Aorta (tissue), 5 donors: ENCODE measurements at regions not wholly inside any gene's neighbourhood (a gene's known extent, or its start where the extent isn't known, plus 50 kb on each side); places are given as distances from the start of the nearest gene placed in this dataset.
"Not testable (repeated sequence)": the region's sequence is repeated elsewhere in the genome, so short reads cannot be mapped to it uniquely, and the experiment has no call there.

Source experiments
- ATAC-seq: fragments of 200-7000 bp; cut with Tn5 transposase; one replicate; pipeline ENCODE4 v1.9.1; 2022; ENCODE audit warnings: moderate library complexity; ENCODE audit not compliant: low FRiP score
- DNase-seq, 2 donors: peaks; one replicate each; pipeline ENCODE4 v3.0.0-alpha.2; 2020
- H3K27ac ChIP-seq, 2 donors: one replicate each; pipeline ENCODE4 v1.5.1; 2013; ENCODE audit warnings: low read length in 2 of 2, mild to moderate bottlenecking in 2 of 2, moderate library complexity in 2 of 2, control low read depth in 1 of 2, inconsistent platforms in 1 of 2, low read depth in 1 of 2
- H3K27me3 ChIP-seq, 2 donors: one replicate each; pipeline ENCODE4 v1.6.1; 2013; ENCODE audit warnings: control low read depth in 1 of 2, low read length in 1 of 2, mild to moderate bottlenecking in 1 of 2, moderate library complexity in 1 of 2; ENCODE audit not compliant: insufficient read depth in 2 of 2, control insufficient read depth in 1 of 2
- H3K36me3 ChIP-seq, 2 donors: one replicate each; pipeline ENCODE4 v1.6.1; 2013; ENCODE audit warnings: control low read depth in 1 of 2, low read length in 1 of 2, mild to moderate bottlenecking in 1 of 2; ENCODE audit not compliant: insufficient read depth in 2 of 2, control insufficient read depth in 1 of 2
- H3K4me1 ChIP-seq, 2 donors: one replicate each; pipeline ENCODE4 v1.6.1; 2013; ENCODE audit warnings: low read length in 2 of 2, control low read depth in 1 of 2, mild to moderate bottlenecking in 1 of 2, moderate library complexity in 1 of 2; ENCODE audit not compliant: insufficient read depth in 2 of 2, control insufficient read depth in 1 of 2
- H3K4me3 ChIP-seq, 2 donors: one replicate each; pipeline ENCODE4 v1.5.1; 2013; ENCODE audit warnings: low read length in 2 of 2, control low read depth in 1 of 2, mild to moderate bottlenecking in 1 of 2
- H3K9me3 ChIP-seq: one replicate; pipeline ENCODE4 v1.6.1; 2013; ENCODE audit warnings: mild to moderate bottlenecking, low read length; ENCODE audit not compliant: control insufficient read depth
- WGBS, 2 donors: extraction: QIAGEN DNeasy Blood & Tissue Kit; methylation state at CpG; one replicate each; pipeline ENCODE4 v1.1.7; 2013; 5-methylcytosine and 5-hydroxymethylcytosine counted together
- intact Hi-C, 2 donors: fragments of 100-400 bp; cut with DNase I; formaldehyde crosslinking; loops; one replicate each; pipeline versions ENCODE4 v1.14.2 to v1.15.0; 2022
- donor health status: healthy with polysubstance abuse.
- donor health status: Bipolar disorder and iron deficiency.
- donor health status: DM: no; HTN: no; CAD: no.
- donor health status: DM: no; HTN: no; CAD: no.
- donor health status: DM: yes; HTN: yes; CAD: no.

DNA sequence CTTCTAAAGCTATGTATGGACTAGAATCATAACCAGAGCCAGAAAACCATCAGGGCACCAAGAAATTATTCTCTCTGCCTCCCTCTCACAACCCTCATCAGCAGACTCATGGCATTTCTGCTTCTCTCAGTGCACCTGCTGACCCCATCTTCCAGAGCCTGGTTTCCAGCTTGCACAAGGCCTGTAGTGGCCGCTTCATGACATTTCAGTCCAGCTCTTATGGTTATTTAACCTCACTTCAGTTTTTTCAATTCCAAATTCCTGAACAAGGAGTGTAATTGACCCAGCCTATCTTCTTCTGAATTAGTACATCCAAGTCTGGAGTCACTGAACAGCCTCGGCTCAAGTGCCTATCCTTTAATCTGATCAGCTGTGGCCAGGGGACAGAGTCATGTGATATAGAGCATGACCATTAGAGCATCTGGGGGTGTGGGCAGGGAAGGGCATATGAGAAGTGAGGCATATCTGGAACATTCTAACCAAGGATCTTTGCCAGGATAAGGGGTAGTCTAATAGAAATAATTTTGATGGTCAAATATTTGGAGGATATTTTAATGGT is 97.2 kb upstream of the TMEM17 start:
- ATAC-seq (no peak), DNase-seq (no peak)
- H3K36me3 ChIP-seq = no peaks in the 10 kb centered on the region
- H3K4me3 ChIP-seq = no peak overlapping the region
- no peaks in the 10 kb centered on the region for H3K27me3 ChIP-seq
- no peaks in the 10 kb centered on the region for H3K4me1 ChIP-seq
- H3K27ac ChIP-seq = no peak overlapping the region
- peaks cover 1% of the 10 kb centered on the region for H3K9me3 ChIP-seq
- intact Hi-C loops = no loop called here
- 85 to 93% methylated on average over 2 of the region's 2 CpGs for WGBS, 2 donors

DNA sequence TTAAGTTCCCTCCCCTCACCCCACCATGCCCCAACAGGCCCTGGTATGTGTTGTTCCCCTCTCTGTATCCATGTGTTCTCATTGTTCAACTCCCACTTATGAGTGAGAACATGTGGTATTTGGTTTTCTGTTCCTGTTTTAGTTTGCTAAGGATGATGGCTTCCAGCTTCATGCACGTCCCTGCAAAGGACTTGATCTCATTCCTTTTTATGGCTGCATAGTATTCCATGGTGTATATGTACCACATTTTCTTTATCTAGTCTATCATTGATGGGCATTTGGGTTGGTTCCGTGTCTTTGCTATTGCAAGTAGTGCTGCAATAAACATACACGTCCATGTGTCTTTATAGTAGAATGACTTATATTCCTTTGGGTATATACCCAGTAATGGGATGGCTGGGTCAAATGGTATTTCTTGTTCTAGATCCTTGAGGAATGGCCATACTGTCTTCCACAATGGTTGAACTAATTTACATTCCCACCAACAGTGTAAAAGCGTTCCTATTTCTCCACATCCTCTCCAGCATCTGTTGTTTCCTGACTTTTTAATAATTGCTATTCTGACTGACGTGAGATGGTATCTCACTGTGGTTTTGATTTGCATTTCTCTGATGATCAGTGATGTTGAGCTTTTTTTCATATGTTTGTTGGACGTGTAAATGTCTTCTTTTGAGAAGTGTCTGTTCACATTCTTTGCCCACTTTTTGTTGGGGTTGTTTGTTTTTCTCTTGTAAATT is 93.8 kb upstream of the TMEM17 start:
- intact Hi-C loops, H3K27me3 ChIP-seq, H3K27ac ChIP-seq, DNase-seq, H3K4me1 ChIP-seq, H3K36me3 ChIP-seq, H3K4me3 ChIP-seq, ATAC-seq, H3K9me3 ChIP-seq: not testable (repeated sequence)
- 82 to 86% methylated on average over 6 of the region's 6 CpGs for WGBS, 2 donors

DNA sequence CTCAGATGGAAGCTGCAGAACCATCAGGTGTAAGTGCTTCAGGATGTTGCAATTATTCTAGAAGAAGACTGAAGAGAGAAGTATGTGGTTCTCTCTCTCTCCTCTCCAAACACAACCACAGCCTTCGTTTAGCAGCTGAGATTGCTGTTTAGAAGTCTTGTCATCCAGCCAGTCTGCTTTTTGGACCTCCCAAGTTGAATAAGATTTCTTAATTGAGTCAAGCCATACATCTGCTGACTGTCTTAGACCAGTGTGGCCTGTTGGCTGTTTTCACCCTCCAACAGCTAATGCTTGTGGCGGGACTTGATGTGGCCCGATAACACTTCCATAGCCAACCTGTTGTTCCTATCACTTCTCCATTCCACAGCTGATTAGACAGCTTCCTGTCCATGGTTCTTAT is 91.3 kb upstream of the TMEM17 start:
- Histone ChIP-seq H3K4me3 (no peak overlapping the region), H3K36me3 (no peaks in the 10 kb centered on the region), H3K9me3 (no peaks in the 10 kb centered on the region), H3K27ac (no peak overlapping the region), H3K4me1 (no peaks in the 10 kb centered on the region), H3K27me3 (no peaks in the 10 kb centered on the region)
- WGBS, 2 donors = 78 to 82% methylated on average over 3 of the region's 3 CpGs
- ATAC-seq (no peak), DNase-seq (no peak)
- intact Hi-C loops = no loop called here

DNA sequence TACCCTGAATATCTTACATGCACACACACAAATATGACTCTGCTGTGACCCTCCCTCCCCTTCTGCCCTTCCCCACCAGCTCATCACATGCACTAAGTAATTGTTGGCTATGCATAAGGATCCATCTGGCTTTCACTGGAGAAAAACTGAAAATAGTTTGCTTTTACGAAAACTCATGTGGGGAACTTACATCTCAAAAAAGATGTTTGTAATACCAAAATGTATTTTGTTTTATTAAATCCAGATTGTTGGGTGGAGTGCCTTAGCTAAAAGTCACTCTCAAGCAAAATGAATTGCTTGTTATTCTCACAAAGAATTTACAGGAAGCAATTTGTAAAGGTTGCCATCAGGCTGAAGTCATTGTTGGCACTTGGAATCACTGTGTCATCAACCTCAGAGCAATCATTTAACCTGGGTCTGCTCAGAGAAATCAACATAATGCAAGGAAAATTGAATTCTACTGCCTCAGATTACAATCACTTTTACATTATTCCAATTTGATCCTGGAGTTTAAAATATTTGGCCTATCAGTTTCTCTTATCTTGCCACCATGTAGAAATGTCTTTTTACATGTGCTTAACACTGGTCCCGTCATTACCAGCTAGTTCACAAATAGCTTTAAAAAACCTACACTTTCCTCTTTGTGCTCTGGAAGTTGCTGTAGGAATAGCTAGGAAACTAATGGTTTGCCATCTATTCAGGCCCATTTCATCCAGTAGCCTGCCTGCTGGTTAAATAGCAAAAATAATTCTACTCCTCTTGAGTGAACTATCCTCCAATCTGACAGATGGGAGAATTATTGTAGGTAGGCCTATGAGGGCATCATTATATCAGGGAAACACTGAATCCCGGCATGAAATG is 90.3 kb upstream of the TMEM17 start:
- Histone ChIP-seq H3K4me3 (no peak overlapping the region), H3K27ac (no peak overlapping the region), H3K27me3 (no peaks in the 10 kb centered on the region), H3K36me3 (no peaks in the 10 kb centered on the region), H3K9me3 (no peaks in the 10 kb centered on the region), H3K4me1 (no peaks in the 10 kb centered on the region)
- 34 to 44% methylated on average over 3 of the region's 3 CpGs for WGBS, 2 donors
- DNase-seq (peak in 1 of 2 donors; percentile 52), ATAC-seq (no peak)
- intact Hi-C loops = no loop called here

DNA sequence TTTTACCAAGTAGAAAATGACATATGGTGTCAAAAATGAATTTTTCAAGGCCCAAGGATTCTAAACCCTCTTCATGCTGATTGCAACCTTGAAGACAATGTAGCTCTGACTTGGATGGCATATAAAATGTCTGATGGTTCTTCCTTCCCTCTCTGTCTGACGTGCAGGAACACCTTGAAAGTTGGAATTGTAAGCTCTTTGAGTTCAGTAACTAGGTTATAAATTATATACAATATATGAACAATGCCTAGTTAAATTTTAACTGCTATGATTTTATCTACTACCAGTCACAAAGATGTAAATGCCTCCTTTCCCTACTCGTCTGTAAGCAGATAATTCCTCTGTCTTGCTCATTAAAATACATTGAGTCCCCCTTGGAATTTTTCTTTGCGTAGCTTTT is 89.5 kb upstream of the TMEM17 start:
- ATAC-seq (no peak), DNase-seq (no peak)
- Histone ChIP-seq H3K9me3 (no peaks in the 10 kb centered on the region), H3K4me1 (no peaks in the 10 kb centered on the region), H3K36me3 (no peaks in the 10 kb centered on the region), H3K27me3 (no peaks in the 10 kb centered on the region), H3K27ac (no peak overlapping the region), H3K4me3 (no peak overlapping the region)
- WGBS, 2 donors = 94 to 96% methylated on average over 3 of the region's 3 CpGs
- intact Hi-C loops = no loop called here

DNA sequence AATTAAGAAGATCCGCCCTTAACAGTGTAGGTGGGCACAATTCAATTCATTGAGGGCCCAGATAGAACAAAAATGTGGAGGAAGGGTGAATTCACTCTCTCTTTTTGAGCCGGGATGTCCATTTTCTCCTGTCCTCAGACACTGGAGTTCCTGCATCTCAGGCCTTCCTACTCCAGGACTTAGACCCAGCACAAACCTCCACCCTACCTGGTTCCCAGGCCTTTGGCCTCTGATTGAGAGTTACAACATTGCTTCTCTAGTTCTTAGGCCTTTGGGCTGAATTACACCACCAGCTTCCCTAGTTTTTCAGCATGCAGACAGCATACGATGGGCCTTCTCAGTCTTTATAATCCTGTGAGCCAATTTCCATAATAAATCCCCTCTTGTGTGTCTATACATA is 87.8 kb upstream of the TMEM17 start:
- Histone ChIP-seq H3K36me3 (no peaks in the 10 kb centered on the region), H3K4me1 (no peaks in the 10 kb centered on the region), H3K4me3 (no peak overlapping the region), H3K27me3 (no peaks in the 10 kb centered on the region), H3K9me3 (no peaks in the 10 kb centered on the region), H3K27ac (no peak overlapping the region)
- no peak for ATAC-seq
- 94 to 97% methylated on average over 3 of the region's 3 CpGs for WGBS, 2 donors
- no peak for DNase-seq
- intact Hi-C loops = no loop called here

DNA sequence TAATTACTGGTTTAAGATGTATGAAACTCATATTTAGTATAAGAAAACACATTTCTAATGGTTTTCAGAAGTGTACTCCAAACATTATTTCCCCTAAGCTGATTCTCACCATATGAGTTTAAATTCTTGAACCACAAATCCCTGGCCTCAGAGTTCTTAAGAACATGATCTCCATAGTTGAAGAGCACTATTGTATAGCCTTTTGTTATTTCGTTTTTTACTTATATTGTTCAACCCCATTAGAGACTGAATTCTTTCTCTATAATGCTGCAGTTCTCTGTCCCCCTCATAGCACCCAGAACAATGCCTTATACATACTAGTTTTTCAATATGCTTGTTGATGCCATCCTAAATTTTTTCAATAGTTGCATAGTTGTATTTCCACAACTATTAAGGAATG is 85.5 kb upstream of the TMEM17 start:
- no peak overlapping the region for H3K4me3 ChIP-seq
- H3K4me1 ChIP-seq = no peaks in the 10 kb centered on the region
- ATAC-seq (no peak), DNase-seq (no peak)
- H3K36me3 ChIP-seq = no peaks in the 10 kb centered on the region
- WGBS, 2 donors = 74 to 81% methylated on average over 1 of the region's 1 CpG
- H3K27ac ChIP-seq = no peak overlapping the region
- intact Hi-C loops = no loop called here
- no peaks in the 10 kb centered on the region for H3K9me3 ChIP-seq
- H3K27me3 ChIP-seq = no peaks in the 10 kb centered on the region

DNA sequence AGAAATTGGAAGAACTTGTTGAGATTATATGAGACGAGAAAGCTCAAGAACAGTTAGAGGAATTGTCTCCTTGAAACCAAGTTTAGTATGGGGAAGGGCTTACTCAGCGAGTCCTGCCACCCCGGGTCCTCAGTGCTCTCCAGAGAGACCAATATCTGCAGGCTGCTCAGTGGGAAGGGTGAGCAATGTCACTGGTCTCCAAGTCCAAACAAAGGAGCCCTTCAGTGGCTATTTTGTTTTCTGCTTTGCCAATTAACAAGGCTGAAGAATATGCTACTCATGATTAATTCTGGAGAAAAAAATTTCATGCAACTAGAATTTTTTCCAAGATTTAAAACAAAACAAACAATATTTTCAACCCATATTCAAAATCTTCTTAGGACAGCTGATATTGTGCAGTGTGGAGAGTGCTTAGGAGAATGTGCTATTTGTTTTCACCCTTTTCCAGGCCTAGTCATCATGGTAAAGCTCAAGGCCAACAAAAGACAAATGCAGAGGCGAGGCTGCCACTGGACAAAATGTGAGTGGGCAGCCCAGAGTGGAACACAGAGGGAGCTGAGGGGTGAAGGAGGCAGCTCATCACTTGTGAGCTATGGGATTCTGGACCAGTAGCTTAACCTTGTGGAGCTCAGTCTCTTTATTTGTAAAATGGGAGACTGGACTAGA is 83.8 kb upstream of the TMEM17 start:
- DNase-seq (no peak), ATAC-seq (no peak)
- Histone ChIP-seq H3K27ac (no peak overlapping the region), H3K9me3 (no peaks in the 10 kb centered on the region), H3K36me3 (no peaks in the 10 kb centered on the region), H3K4me3 (no peak overlapping the region), H3K27me3 (no peaks in the 10 kb centered on the region), H3K4me1 (no peaks in the 10 kb centered on the region)
- intact Hi-C loops = no loop called here
- WGBS, 2 donors = 70 to 73% methylated on average over 4 of the region's 4 CpGs
